Stimulated activated naive CD8-positive, alpha-beta T cell treated with anti-CD3 and anti-CD28 coated beads, Interleukin-15, amount 100 ng/mL, for 72 hours (primary cell): ENCODE measurements at regions not wholly inside any gene's neighbourhood (a gene's known extent, or its start where the extent isn't known, plus 50 kb on each side); places are given as distances from the start of the nearest gene placed in this dataset.
"Not testable (repeated sequence)": the region's sequence is repeated elsewhere in the genome, so short reads cannot be mapped to it uniquely, and the experiment has no call there.

ENCODE experiments used
- ATAC-seq: fragments of 150-1000 bp; cut with Tn5 transposase; 2 replicates; pipeline ENCODE4 v1.10.0; 2021; ENCODE audit warnings: mild to moderate bottlenecking, moderate library complexity
- DNase-seq, 2 donors: peaks; one replicate each; pipeline ENCODE4 v3.0.0; 2021 to 2022
- H3K27ac Mint-ChIP-seq, 2 donors: one replicate each; pipeline ENCODE4 v1.8.0; 2022; ENCODE audit warnings: mild to moderate bottlenecking in 2 of 2, mixed read lengths in 2 of 2, moderate library complexity in 2 of 2
- H3K27me3 Mint-ChIP-seq: one replicate; pipeline ENCODE4 v1.8.0; 2022; ENCODE audit warnings: mixed read lengths
- H3K4me1 Mint-ChIP-seq: one replicate; pipeline ENCODE4 v1.8.0; 2022; ENCODE audit warnings: mild to moderate bottlenecking, mixed read lengths
- H3K4me3 Mint-ChIP-seq, 2 donors: one replicate each; pipeline ENCODE4 v1.8.0; 2022; ENCODE audit warnings: mild to moderate bottlenecking in 2 of 2, mixed read lengths in 2 of 2, moderate library complexity in 1 of 2
- H3K9me3 Mint-ChIP-seq, 2 donors: one replicate each; pipeline ENCODE4 v1.8.0; 2022; ENCODE audit warnings: mixed read lengths in 2 of 2

DNA sequence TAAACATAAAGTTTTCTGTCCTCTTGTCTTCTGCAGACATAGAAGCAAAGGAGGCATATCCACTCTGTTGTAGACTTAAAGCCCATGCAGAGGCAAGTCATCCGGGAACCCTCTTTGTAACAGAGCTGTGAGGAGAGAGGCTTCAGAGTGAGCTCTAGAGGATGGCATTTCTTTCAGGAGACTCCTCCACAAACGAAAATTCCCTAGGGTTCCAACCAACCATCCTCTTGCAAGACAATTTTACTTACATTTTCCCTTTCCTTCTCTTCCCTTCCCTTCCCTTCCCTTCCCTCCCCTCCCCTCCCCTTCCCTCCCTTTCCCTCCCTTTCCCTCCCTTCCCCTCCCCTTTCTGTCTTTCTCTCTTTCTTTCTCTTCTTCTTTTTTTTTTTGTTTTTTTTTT is 446.3 kb upstream of the MAP2 start:
- H3K4me1 Mint-ChIP-seq: no peaks in the 10 kb centered on the region
- H3K27me3 Mint-ChIP-seq: no peaks in the 10 kb centered on the region
- no peak overlapping the region for H3K27ac Mint-ChIP-seq

GRCh38 chr2:208978946-208979345 is 444.9 kb upstream of the MAP2 start:
- ATAC-seq (no peak), DNase-seq (no peak)
- H3K27me3 Mint-ChIP-seq: no peaks in the 10 kb centered on the region
- no peaks in the 10 kb centered on the region for H3K4me1 Mint-ChIP-seq
- no peak overlapping the region for H3K4me3 Mint-ChIP-seq
- no peak overlapping the region for H3K27ac Mint-ChIP-seq
- H3K9me3 Mint-ChIP-seq: no peaks in the 10 kb centered on the region

More for the DNA sequence above, 446.3 kb upstream of the MAP2 start:
- no peaks in the 10 kb centered on the region for H3K9me3 Mint-ChIP-seq
- no peak overlapping the region for H3K4me3 Mint-ChIP-seq
- ATAC-seq (no peak), DNase-seq (no peak)

DNA sequence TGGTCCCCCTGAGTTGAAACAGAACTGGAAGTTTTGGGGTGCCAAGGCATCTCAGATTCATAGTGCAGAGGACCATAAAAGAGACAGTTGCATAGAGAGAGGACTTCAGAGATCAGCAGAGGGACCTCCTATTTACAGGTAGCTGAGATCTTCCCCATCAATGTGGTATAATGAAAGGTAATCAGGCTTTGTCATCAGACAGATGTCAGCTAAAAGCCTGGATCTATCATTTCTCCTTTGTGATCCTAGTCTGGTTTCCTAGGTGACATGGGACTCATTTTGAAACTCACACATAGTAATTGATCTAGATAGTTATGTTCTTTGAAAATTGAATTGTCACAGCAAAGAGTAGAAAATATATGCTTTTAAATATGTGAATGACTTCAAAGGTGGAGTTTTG is 443.5 kb upstream of the MAP2 start:
- no peaks in the 10 kb centered on the region for H3K27me3 Mint-ChIP-seq
- H3K4me1 Mint-ChIP-seq: no peaks in the 10 kb centered on the region
- no peaks in the 10 kb centered on the region for H3K9me3 Mint-ChIP-seq
- DNase-seq (no peak), ATAC-seq (no peak)
- no peak overlapping the region for H3K4me3 Mint-ChIP-seq
- no peak overlapping the region for H3K27ac Mint-ChIP-seq

GRCh38 chr2:208982831-208983230 is 441.0 kb upstream of the MAP2 start:
- Mint-ChIP-seq H3K4me3 (no peak overlapping the region), H3K27ac (no peak overlapping the region), H3K9me3 (peaks cover 0 to under 1% of the 10 kb centered on the region in 2 donors), H3K27me3 (no peaks in the 10 kb centered on the region), H3K4me1 (no peaks in the 10 kb centered on the region)
- ATAC-seq (no peak), DNase-seq (no peak)

GRCh38 chr2:208983486-208983885 is 440.4 kb upstream of the MAP2 start:
- DNase-seq: no peak
- H3K9me3 Mint-ChIP-seq: peaks cover 0 to 7% of the 10 kb centered on the region in 2 donors
- no peak for ATAC-seq
- no peaks in the 10 kb centered on the region for H3K27me3 Mint-ChIP-seq
- H3K4me3 Mint-ChIP-seq: no peak overlapping the region
- H3K27ac Mint-ChIP-seq: no peak overlapping the region
- no peaks in the 10 kb centered on the region for H3K4me1 Mint-ChIP-seq

GRCh38 chr2:208984376-208985090 is 439.3 kb upstream of the MAP2 start:
- no peak overlapping the region for H3K4me3 Mint-ChIP-seq
- no peak for ATAC-seq
- H3K4me1 Mint-ChIP-seq: no peaks in the 10 kb centered on the region
- H3K27ac Mint-ChIP-seq: no peak overlapping the region
- peaks cover 0 to 7% of the 10 kb centered on the region in 2 donors for H3K9me3 Mint-ChIP-seq
- no peaks in the 10 kb centered on the region for H3K27me3 Mint-ChIP-seq
- no peak for DNase-seq

DNA sequence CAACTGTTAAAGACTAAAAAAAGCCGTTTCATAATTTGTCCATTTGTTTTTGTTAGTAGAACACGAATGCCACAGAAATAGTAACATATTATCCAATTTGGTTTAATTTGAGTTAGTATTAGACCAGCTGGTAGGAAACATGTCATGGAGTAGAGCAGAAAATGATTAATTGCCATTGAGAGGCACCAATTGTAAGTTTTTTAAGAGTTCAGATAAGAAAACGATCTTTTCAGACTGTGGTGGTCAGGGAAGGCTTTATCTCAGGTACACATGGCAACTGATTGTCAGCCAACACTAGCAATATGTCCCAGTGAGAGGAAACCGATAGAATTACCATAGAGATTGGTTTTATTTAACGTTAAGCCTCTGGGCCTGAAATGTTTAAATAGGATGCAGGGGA is 438.2 kb upstream of the MAP2 start:
- H3K27me3 Mint-ChIP-seq: no peaks in the 10 kb centered on the region
- no peak overlapping the region for H3K4me3 Mint-ChIP-seq

GRCh38 chr2:208990716-208991115 is 433.1 kb upstream of the MAP2 start:
- Mint-ChIP-seq H3K4me1 (no peaks in the 10 kb centered on the region), H3K4me3 (no peak overlapping the region)

More for the DNA sequence above, 438.2 kb upstream of the MAP2 start:
- Mint-ChIP-seq H3K9me3 (peaks cover 0 to 7% of the 10 kb centered on the region in 2 donors), H3K27ac (no peak overlapping the region), H3K4me1 (no peaks in the 10 kb centered on the region)
- no peak for DNase-seq
- no peak for ATAC-seq

DNA sequence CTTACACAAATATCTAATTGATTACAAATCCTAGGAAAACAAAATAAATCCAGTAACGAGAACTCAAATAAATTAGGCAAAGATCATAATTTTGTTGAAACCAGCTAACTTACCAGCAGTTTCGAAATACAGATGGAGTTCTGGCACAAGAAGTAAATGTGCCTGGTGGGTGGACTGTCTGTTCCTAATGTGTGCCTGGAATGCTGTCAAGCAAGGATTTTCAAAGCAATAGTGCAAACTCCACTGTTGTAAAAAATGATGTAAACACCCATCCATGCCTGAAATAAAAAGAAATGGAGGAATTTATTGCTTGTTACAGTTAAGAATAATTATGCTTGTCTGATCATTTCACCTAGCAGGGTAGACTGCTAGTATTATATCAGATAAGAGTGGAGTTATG is 423.9 kb upstream of the MAP2 start:
- Mint-ChIP-seq H3K4me1 (no peaks in the 10 kb centered on the region), H3K9me3 (peaks cover 4 to 7% of the 10 kb centered on the region in 2 donors), H3K4me3 (no peak overlapping the region), H3K27me3 (no peaks in the 10 kb centered on the region), H3K27ac (no peak overlapping the region)
- ATAC-seq (no peak), DNase-seq (no peak)

More at GRCh38 chr2:208990716-208991115, 433.1 kb upstream of the MAP2 start:
- Mint-ChIP-seq H3K27me3 (no peaks in the 10 kb centered on the region), H3K27ac (no peak overlapping the region), H3K9me3 (peaks cover 7 to 12% of the 10 kb centered on the region in 2 donors)
- no peak for DNase-seq
- no peak for ATAC-seq

DNA sequence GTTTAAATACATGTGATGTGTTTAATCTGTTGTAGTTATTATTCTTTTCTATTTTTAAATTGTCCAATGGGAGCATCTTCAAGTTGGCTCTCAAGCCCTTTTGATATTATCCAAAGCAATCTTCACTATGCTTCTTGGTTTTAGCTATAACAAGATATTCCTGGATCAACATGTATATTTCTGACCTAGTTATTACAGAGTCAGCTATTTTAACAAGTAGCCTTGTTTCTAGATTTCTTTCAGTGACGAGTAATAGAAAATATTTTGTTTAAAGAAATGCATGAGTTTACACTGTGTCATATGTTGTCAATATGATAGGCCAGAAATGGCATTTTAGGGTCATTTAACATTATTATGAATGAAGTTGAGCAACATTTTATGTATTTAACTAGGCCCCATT is 421.8 kb upstream of the MAP2 start:
- H3K27me3 Mint-ChIP-seq: no peaks in the 10 kb centered on the region
- H3K4me1 Mint-ChIP-seq: no peaks in the 10 kb centered on the region
- H3K27ac Mint-ChIP-seq: no peak overlapping the region
- no peak overlapping the region for H3K4me3 Mint-ChIP-seq
- DNase-seq (no peak), ATAC-seq (no peak)
- peaks cover 13 to 17% of the 10 kb centered on the region in 2 donors for H3K9me3 Mint-ChIP-seq

DNA sequence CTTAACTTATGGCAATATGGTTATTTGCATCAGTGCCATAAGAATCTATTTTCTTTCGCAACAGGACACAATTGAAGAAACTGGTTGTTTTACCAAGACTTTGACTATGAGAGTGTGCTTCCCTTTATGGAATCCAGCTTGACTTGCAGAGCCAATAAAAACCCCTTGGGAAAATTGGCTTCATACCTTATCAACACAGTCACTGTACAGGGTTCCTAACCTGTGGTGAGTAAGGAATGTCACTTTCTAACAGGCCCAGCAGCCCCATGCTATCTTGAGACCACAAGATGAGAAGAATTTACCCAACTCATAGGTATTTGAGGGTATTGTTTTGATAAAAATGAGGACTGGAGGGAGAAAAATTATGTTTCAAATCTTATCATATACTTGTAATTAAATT is 418.5 kb upstream of the MAP2 start:
- ATAC-seq: no peak
- H3K4me1 Mint-ChIP-seq: no peaks in the 10 kb centered on the region

DNA sequence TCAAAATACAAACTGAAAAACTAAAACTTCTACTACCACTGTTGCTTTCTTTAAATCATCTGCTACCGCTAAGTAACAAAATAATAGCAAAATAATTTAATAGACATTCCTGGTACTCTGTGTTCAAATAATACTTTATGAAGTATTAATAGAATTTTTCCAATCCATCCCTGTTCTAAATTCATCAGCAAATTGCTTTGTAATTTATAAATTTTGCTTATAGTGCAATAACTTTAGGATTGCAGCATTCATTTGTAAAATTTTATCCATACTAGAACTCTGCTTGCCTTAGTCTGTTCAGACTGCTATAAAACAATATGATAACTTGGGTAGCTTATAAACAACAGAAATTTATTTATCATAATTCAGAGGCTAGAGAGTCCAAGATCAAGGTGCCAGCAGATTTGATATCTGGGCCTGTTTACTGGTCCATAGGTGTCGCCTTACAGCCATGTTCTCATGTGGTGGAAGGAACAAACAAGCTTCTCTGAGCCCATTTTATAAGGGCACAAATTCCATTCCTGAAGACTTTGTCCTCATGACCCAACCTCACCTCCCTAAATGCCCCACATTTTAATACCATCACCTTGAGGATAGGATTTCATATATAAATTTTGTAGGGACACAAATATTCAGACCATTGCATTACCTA is 415.1 kb upstream of the MAP2 start:
- no peak overlapping the region for H3K4me3 Mint-ChIP-seq
- DNase-seq (no peak), ATAC-seq (no peak)
- H3K9me3 Mint-ChIP-seq: peaks cover 15 to 23% of the 10 kb centered on the region in 2 donors
- no peak overlapping the region for H3K27ac Mint-ChIP-seq
- no peaks in the 10 kb centered on the region for H3K27me3 Mint-ChIP-seq
- H3K4me1 Mint-ChIP-seq: no peaks in the 10 kb centered on the region

More for the DNA sequence above, 418.5 kb upstream of the MAP2 start:
- no peak overlapping the region for H3K27ac Mint-ChIP-seq
- peaks cover 15 to 20% of the 10 kb centered on the region in 2 donors for H3K9me3 Mint-ChIP-seq
- no peak for DNase-seq
- H3K4me3 Mint-ChIP-seq: no peak overlapping the region
- no peaks in the 10 kb centered on the region for H3K27me3 Mint-ChIP-seq

DNA sequence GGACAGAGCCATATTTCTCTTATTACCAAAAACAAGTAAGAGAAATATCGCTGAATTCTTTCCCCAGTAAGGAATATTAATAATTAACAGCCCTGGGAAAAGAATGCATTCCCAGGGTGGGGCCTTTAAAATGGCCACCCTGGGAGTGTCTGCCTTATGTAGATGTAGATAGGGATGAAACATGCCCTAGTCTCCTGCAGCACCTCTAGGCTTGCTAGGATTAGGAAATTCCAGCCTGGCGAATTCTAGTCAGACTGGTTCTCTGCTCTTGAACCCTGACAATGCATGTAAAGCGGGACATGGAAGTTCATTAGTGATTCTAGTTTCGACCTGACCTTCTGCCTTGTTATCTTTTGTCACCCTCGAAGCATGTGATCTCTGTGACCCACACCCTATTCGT is 405.2 kb upstream of the MAP2 start:
- H3K4me1 Mint-ChIP-seq, DNase-seq, H3K4me3 Mint-ChIP-seq, ATAC-seq, H3K27me3 Mint-ChIP-seq, H3K27ac Mint-ChIP-seq: not testable (repeated sequence)
- H3K9me3 Mint-ChIP-seq: peaks cover 3 to 14% of the 10 kb centered on the region in 2 donors

GRCh38 chr2:209029249-209029648 is 394.6 kb upstream of the MAP2 start:
- DNase-seq (no peak), ATAC-seq (no peak)
- H3K9me3 Mint-ChIP-seq: peaks cover 0 to 8% of the 10 kb centered on the region in 2 donors
- H3K27ac Mint-ChIP-seq: no peak overlapping the region
- no peaks in the 10 kb centered on the region for H3K4me1 Mint-ChIP-seq
- no peak overlapping the region for H3K4me3 Mint-ChIP-seq
- no peaks in the 10 kb centered on the region for H3K27me3 Mint-ChIP-seq

GRCh38 chr2:209044307-209044706 is 379.5 kb upstream of the MAP2 start:
- ATAC-seq (no peak), DNase-seq (no peak)
- H3K27ac Mint-ChIP-seq: no peak overlapping the region
- peaks cover 0 to 6% of the 10 kb centered on the region in 2 donors for H3K9me3 Mint-ChIP-seq
- H3K4me3 Mint-ChIP-seq: no peak overlapping the region
- no peaks in the 10 kb centered on the region for H3K4me1 Mint-ChIP-seq
- no peaks in the 10 kb centered on the region for H3K27me3 Mint-ChIP-seq

DNA sequence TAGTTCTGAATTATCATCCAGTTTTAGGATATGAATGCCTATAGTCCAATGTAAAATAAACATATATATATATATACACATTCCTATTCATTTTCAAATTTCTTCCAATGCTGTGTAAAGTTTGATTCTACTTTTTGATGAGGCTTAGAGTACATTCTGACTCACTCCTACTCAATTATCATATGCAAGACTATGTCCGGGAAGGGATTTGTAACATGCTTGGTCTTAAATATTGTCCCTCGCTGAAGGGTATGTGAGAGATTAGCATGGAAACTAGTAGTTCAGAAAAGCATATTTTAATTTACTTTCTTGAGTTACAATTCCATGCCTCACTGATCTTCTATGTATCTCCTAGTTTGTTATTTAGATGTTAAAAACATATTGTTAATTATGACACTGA is 377.7 kb upstream of the MAP2 start:
- DNase-seq (no peak), ATAC-seq (no peak)
- Mint-ChIP-seq H3K27ac (no peak overlapping the region), H3K4me3 (no peak overlapping the region), H3K9me3 (peaks cover 0 to 6% of the 10 kb centered on the region in 2 donors), H3K4me1 (no peaks in the 10 kb centered on the region), H3K27me3 (no peaks in the 10 kb centered on the region)
